IgD-negative memory B cell (primary cell): ENCODE measurements at regions not wholly inside any gene's neighbourhood (a gene's known extent, or its start where the extent isn't known, plus 50 kb on each side); places are given as distances from the start of the nearest gene placed in this dataset.

Source experiments
- H3K27ac Mint-ChIP-seq, 3 donors: one replicate each; pipeline ENCODE4 v1.8.0; 2020 to 2022; ENCODE audit warnings: mild to moderate bottlenecking in 3 of 3, mixed read lengths in 3 of 3, moderate library complexity in 1 of 3
- H3K27me3 Mint-ChIP-seq: one replicate; pipeline ENCODE4 v1.8.0; 2021; ENCODE audit warnings: mixed read lengths
- H3K36me3 Mint-ChIP-seq: one replicate; pipeline ENCODE4 v1.8.0; 2020; ENCODE audit warnings: mild to moderate bottlenecking, mixed read lengths
- H3K4me1 Mint-ChIP-seq, 3 donors: one replicate each; pipeline ENCODE4 v1.8.0; 2020 to 2022; ENCODE audit warnings: mixed read lengths in 3 of 3, mild to moderate bottlenecking in 1 of 3
- H3K4me3 Mint-ChIP-seq, 4 donors: one replicate each; pipeline ENCODE4 v1.8.0; 2020 to 2022; ENCODE audit warnings: mild to moderate bottlenecking in 4 of 4, mixed read lengths in 4 of 4, moderate library complexity in 3 of 4
- H3K9me3 Mint-ChIP-seq, 3 donors: one replicate each; pipeline ENCODE4 v1.8.0; 2020 to 2021; ENCODE audit warnings: mixed read lengths in 3 of 3, mild to moderate bottlenecking in 1 of 3

DNA sequence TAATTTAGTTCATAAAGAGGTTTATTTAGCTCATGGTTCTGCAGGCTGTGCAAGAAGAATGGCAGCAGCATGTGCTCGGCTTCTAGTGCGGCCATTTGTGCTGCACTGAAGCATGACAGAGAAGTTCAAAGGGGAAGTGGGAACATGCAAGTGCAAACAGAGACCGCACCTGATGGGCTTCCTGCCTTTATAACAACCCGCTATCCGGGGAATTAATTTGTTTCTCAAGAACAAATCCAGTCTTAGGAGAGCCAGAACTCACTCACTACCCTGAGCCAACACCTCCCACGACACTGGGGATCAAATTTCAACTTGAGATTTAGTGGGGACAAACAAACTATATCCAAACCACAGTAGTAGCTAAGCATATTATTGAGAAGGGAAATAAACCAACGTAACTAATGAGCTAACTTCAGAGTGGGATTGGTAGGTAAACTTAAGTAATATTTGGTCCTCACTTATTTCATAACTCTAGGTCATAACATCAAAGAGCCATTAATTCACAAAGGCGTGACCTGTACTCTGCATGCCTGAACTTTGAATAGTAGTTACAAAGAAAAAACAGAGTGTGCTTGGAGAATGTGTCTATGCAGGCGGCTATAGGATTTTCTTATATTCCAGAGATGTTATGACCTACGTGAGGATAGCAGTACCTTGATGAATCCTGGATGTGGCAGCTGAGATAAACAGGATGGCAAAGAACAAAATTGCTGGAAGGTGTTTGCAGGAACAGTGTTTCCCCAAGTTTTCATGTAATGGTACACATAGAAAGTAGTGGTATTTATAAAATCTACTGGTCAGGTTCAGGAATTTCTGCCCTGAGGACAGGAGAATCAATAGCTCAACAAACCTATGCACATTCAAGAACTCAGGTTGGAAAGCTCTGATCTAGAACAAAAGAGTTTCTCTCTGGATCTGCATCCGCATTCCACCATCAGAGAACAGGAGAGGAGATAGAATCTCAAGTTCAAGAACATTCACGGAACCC, 845.9 kb upstream of the ID2 start:
- Mint-ChIP-seq H3K4me1 (peaks cover 6 to 8% (median 7%) of the 10 kb centered on the region in 3 donors), H3K27me3 (peaks cover 3% of the 10 kb centered on the region), H3K4me3 (peak overlapping the region in 2 of 4 donors; percentile 28 to 82), H3K27ac (no peak overlapping the region), H3K36me3 (peaks cover 1% of the 10 kb centered on the region), H3K9me3 (peaks cover 4 to 16% (median 12%) of the 10 kb centered on the region in 3 donors)

DNA sequence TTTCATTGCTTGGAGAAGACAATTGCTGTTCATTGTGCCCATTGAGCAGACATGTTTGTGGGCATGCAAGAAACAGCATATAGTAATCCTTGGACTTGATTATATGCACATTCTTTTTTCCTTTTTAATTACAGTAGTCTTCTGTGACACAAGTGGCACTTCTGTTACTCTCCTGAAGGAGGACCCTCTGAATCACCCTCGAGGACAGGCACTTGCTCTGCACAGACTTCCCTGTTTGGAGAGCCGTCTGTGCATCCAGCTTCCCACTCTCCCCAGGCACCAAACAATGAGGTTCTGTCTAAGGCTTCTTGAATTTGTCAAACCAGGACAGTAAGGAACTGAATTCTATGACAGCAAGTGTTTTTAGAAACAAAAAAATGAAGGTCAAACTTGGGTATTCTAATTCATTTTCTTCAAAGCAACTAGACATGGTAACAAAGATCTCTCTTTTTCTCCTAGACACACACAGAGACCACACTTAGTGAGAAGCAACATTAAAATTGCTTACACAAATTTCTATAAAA, 844.6 kb upstream of the ID2 start:
- H3K27me3 Mint-ChIP-seq: no peaks in the 10 kb centered on the region
- peaks cover 7% of the 10 kb centered on the region for H3K36me3 Mint-ChIP-seq
- peaks cover 6 to 16% (median 12%) of the 10 kb centered on the region in 3 donors for H3K9me3 Mint-ChIP-seq
- no peak overlapping the region for H3K27ac Mint-ChIP-seq
- H3K4me1 Mint-ChIP-seq: peaks cover 6 to 8% (median 7%) of the 10 kb centered on the region in 3 donors
- H3K4me3 Mint-ChIP-seq: no peak overlapping the region

DNA sequence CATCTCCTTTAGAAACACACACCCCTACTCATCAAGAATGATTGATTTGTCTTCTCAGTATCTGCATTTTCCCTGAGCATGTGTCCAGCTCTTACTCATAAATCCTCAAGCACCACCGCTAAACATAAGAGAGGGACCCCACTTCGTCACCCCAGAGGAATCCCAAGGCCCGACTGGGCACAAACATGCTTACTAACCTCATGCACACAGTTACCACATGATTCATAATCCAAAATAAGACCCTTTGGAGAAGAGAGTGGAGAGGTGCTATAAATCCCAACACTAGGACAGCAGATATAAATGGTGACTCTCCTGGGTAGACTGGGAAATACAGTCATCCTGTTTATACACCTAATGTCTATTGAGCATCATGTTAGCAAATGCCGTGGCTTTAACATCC, 843.2 kb upstream of the ID2 start:
- peaks cover 6 to 8% (median 7%) of the 10 kb centered on the region in 3 donors for H3K4me1 Mint-ChIP-seq
- no peak overlapping the region for H3K27ac Mint-ChIP-seq
- no peak overlapping the region for H3K4me3 Mint-ChIP-seq
- peaks cover 7% of the 10 kb centered on the region for H3K36me3 Mint-ChIP-seq
- H3K27me3 Mint-ChIP-seq: peaks cover 5% of the 10 kb centered on the region
- H3K9me3 Mint-ChIP-seq: peaks cover 6 to 15% (median 10%) of the 10 kb centered on the region in 3 donors

DNA sequence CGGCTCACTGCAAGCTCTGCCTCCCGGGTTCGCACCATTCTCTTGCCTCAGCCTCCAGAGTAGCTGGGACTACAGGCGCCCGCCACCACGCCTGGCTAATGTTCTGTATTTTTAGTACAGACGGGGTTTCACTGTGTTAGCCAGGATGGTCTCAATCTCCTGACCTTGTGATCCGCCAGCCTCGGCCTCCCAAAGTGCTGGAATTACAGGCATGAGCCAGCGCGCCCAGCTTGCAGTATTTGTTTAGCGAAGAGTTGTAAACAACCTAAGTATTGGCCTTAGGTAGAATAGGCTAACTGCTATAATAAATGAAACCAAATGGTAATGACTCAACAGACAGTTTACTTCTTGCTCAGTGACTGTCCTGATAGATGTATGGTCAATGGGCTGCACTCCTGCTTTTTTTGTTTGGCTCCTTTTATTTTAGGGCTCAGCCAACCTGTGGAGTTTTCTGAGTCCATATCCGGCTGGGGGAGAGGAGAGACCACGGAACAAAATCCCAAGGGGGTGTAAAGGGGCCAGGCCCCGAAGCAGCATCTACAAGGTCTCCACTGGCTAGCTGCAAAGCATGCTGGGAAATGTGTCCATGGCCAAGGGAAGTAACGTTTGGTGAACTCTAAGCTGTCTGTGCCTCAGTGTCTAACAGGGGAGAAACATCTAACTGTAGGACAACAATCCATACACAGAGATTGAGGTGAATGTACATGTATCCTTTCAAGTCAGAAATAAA, 841.0 kb upstream of the ID2 start:
- H3K9me3 Mint-ChIP-seq: peaks cover 3 to 6% (median 5%) of the 10 kb centered on the region in 3 donors
- peaks cover 0 to 4% (median 1%) of the 10 kb centered on the region in 3 donors for H3K4me1 Mint-ChIP-seq
- peaks cover 7% of the 10 kb centered on the region for H3K36me3 Mint-ChIP-seq
- no peak overlapping the region for H3K4me3 Mint-ChIP-seq
- peaks cover 12% of the 10 kb centered on the region for H3K27me3 Mint-ChIP-seq
- peak overlapping the region in 1 of 3 donors; percentile 43 for H3K27ac Mint-ChIP-seq

DNA sequence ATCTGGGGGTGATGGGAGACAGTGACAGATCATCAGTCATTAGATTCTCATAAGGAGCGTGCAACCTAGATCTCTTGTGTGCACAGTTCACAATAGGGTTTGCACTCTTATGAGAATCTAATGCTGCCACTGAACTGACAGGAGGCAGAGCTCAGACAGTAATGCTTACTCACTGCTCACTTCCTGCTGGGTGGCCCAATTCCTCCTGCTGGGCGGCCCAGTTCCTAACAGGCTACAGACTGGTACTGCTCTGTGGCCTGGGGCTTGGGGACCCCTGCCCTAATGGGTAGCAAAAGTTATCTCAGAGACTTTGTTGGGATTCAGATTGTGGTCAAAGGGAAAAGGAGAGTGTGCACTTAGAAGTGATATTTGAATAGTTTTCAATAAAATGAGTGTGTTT, 840.1 kb upstream of the ID2 start:
- Mint-ChIP-seq H3K27ac (no peak overlapping the region), H3K4me3 (no peak overlapping the region)

GRCh38 chr2:7844414-7844965, 837.4 kb upstream of the ID2 start:
- Mint-ChIP-seq H3K27me3 (peaks cover 12% of the 10 kb centered on the region), H3K36me3 (peaks cover 7% of the 10 kb centered on the region), H3K9me3 (peaks cover 0 to 2% (median 2%) of the 10 kb centered on the region in 3 donors), H3K27ac (no peak overlapping the region), H3K4me3 (no peak overlapping the region), H3K4me1 (no peaks in the 10 kb centered on the region)

More for the DNA sequence above, 840.1 kb upstream of the ID2 start:
- peaks cover 7% of the 10 kb centered on the region for H3K36me3 Mint-ChIP-seq
- H3K4me1 Mint-ChIP-seq: no peaks in the 10 kb centered on the region
- peaks cover 12% of the 10 kb centered on the region for H3K27me3 Mint-ChIP-seq
- H3K9me3 Mint-ChIP-seq: peaks cover 0 to 5% (median 2%) of the 10 kb centered on the region in 3 donors

GRCh38 chr2:7845332-7845731, 836.5 kb upstream of the ID2 start:
- peaks cover 7% of the 10 kb centered on the region for H3K36me3 Mint-ChIP-seq
- H3K9me3 Mint-ChIP-seq: peaks cover 0 to 2% (median 2%) of the 10 kb centered on the region in 3 donors
- no peak overlapping the region for H3K4me3 Mint-ChIP-seq
- no peaks in the 10 kb centered on the region for H3K4me1 Mint-ChIP-seq
- peaks cover 14% of the 10 kb centered on the region for H3K27me3 Mint-ChIP-seq
- no peak overlapping the region for H3K27ac Mint-ChIP-seq

DNA sequence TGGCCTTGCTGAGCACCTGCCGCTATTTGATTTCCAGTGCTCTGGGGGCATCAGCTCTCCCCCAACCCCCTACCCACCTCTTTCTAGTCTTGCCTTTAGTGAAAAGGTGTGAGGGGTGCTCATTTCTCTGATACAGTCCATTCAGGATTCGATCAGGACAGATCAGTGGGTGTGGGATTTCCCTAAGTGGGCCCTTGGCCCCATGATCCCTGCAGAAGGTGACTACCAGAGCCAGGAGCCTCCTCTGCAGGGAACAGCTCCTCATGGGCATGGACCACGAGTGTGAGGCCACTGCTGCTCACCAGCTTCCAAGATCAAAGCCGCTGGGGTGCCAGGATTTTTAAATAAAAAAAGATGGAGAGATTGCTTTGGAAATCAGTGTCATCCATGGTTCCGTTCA, 835.2 kb upstream of the ID2 start:
- Mint-ChIP-seq H3K27ac (no peak overlapping the region), H3K4me3 (no peak overlapping the region), H3K36me3 (no peaks in the 10 kb centered on the region), H3K27me3 (peaks cover 14% of the 10 kb centered on the region), H3K9me3 (peaks cover 0 to 2% (median 0%) of the 10 kb centered on the region in 3 donors), H3K4me1 (no peaks in the 10 kb centered on the region)

DNA sequence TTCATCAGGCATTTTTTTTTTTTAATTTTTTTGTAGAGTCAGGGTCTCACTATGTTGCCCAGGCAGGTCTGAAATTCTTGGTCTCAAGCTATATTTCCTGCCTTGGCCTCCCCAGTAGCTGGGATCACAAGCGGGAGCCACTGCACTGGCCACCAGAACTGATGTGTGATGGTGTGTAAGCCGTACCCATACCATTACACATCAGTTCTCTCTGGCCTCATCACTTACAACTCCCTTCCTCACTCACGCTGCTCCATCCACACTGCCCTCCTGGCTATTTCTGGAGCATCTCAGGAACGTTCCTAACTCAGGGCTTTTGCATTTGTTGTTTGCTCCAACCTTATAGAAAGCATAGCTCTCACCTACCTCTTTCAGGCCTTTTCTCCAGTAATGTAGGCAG, 834.5 kb upstream of the ID2 start:
- no peak overlapping the region for H3K27ac Mint-ChIP-seq
- H3K4me3 Mint-ChIP-seq: no peak overlapping the region
- no peaks in the 10 kb centered on the region for H3K4me1 Mint-ChIP-seq
- no peaks in the 10 kb centered on the region for H3K36me3 Mint-ChIP-seq
- peaks cover 0 to 2% (median 0%) of the 10 kb centered on the region in 3 donors for H3K9me3 Mint-ChIP-seq
- H3K27me3 Mint-ChIP-seq: peaks cover 14% of the 10 kb centered on the region

DNA sequence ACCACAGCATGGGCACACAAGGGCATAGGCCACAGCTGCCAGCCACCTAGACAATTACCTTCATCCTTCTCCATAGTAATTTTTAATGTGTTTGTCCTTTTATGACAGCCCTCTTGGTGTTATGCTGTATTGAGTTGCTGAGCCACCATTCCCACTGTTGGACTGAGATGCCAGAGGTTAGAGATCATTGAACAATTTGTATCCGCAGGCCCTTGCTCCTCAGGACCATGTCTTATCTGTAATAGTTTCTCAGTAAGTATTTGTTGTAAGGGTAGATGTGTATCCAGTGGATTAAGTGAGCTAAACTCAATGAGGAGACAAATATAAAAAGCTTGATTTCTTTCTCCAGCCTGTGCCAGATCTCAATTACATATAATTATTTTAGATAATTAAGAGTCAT, 832.8 kb upstream of the ID2 start:
- Mint-ChIP-seq H3K27ac (no peak overlapping the region), H3K27me3 (peaks cover 7% of the 10 kb centered on the region), H3K4me1 (no peaks in the 10 kb centered on the region), H3K4me3 (no peak overlapping the region), H3K36me3 (no peaks in the 10 kb centered on the region), H3K9me3 (peaks cover 0 to 1% (median 0%) of the 10 kb centered on the region in 3 donors)

DNA sequence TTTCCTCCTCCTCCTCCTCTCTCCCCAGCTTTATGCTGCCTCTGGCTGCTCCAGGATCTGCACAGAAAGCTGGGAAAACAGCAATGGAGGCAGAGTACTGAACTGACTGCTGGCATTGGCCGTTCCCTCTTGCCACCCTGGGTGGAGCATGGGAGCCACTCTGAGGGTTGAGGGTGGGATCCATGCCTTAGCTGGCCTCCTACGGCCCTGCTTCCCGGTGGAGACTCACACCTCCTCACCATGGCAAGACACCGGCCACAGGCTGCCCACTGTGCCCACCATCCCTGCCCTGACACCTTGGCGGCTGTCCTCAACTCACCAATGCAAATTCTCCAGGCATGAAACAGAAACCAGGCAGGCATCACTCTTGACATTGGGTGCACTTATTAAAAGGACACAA, 832.3 kb upstream of the ID2 start:
- Mint-ChIP-seq H3K9me3 (peaks cover 0 to 1% (median 0%) of the 10 kb centered on the region in 3 donors), H3K4me1 (no peaks in the 10 kb centered on the region), H3K27me3 (peaks cover 3% of the 10 kb centered on the region), H3K36me3 (no peaks in the 10 kb centered on the region), H3K27ac (no peak overlapping the region), H3K4me3 (no peak overlapping the region)

- Mint-ChIP-seq H3K4me1 (no peaks in the 10 kb centered on the region), H3K27ac (no peak overlapping the region), H3K4me3 (no peak overlapping the region), H3K9me3 (peaks cover 0 to 1% (median 0%) of the 10 kb centered on the region in 3 donors), H3K36me3 (no peaks in the 10 kb centered on the region), H3K27me3 (peaks cover 2% of the 10 kb centered on the region)
Observed at GRCh38 chr2:7852546-7852945, 829.3 kb upstream of the ID2 start.

GRCh38 chr2:7857904-7858303, 824.0 kb upstream of the ID2 start:
- peaks cover 0 to 3% (median 0%) of the 10 kb centered on the region in 3 donors for H3K9me3 Mint-ChIP-seq
- no peak overlapping the region for H3K27ac Mint-ChIP-seq
- no peaks in the 10 kb centered on the region for H3K36me3 Mint-ChIP-seq
- no peak overlapping the region for H3K4me3 Mint-ChIP-seq
- H3K27me3 Mint-ChIP-seq: no peaks in the 10 kb centered on the region
- H3K4me1 Mint-ChIP-seq: no peaks in the 10 kb centered on the region

GRCh38 chr2:7858624-7859023, 823.2 kb upstream of the ID2 start:
- Mint-ChIP-seq H3K36me3 (no peaks in the 10 kb centered on the region), H3K4me1 (no peaks in the 10 kb centered on the region), H3K27me3 (peaks cover 5% of the 10 kb centered on the region), H3K27ac (no peak overlapping the region), H3K4me3 (no peak overlapping the region), H3K9me3 (peaks cover 0 to 3% (median 0%) of the 10 kb centered on the region in 3 donors)

- H3K27me3 Mint-ChIP-seq: peaks cover 5% of the 10 kb centered on the region
- H3K27ac Mint-ChIP-seq: no peak overlapping the region
- no peaks in the 10 kb centered on the region for H3K36me3 Mint-ChIP-seq
- peaks cover 0 to 5% (median 0%) of the 10 kb centered on the region in 3 donors for H3K9me3 Mint-ChIP-seq
- H3K4me3 Mint-ChIP-seq: no peak overlapping the region
- no peaks in the 10 kb centered on the region for H3K4me1 Mint-ChIP-seq
Observed at GRCh38 chr2:7860693-7861092, 821.2 kb upstream of the ID2 start.
